Ecto neural progenitor cell (in vitro differentiated cells): ENCODE measurements at regions not wholly inside any gene's neighbourhood (a gene's known extent, or its start where the extent isn't known, plus 50 kb on each side); places are given as distances from the start of the nearest gene placed in this dataset.

Experiments
- DNase-seq: peaks from one replicate; pipeline ENCODE4 v3.0.0-alpha.2; 2018; ENCODE audit warnings: low spot score

GRCh38 chr13:73708393-73708985 lies 425.7 kb downstream of the KLF12 start:
- no peak for DNase-seq

- no peak for DNase-seq
Measured at GRCh38 chr13:73704587-73704986, 429.6 kb downstream of the KLF12 start.

- DNase-seq: no peak
Measured at GRCh38 chr13:73703606-73704005, 430.6 kb downstream of the KLF12 start.

- DNase-seq: no peak
Measured at GRCh38 chr13:73702419-73703071, 431.7 kb downstream of the KLF12 start.

GRCh38 chr13:73701160-73701559 lies 433.0 kb downstream of the KLF12 start:
- DNase-seq: no peak

- no peak for DNase-seq
Measured at GRCh38 chr13:73698859-73699258, 435.3 kb downstream of the KLF12 start.

GRCh38 chr13:73697166-73697565 lies 437.0 kb downstream of the KLF12 start:
- no peak for DNase-seq

- DNase-seq: no peak
Measured at GRCh38 chr13:73696713-73697112, 437.5 kb downstream of the KLF12 start.

GRCh38 chr13:73696271-73696670 lies 437.9 kb downstream of the KLF12 start:
- no peak for DNase-seq

GRCh38 chr13:73695325-73695724 lies 438.9 kb downstream of the KLF12 start:
- DNase-seq: no peak

- no peak for DNase-seq
Measured at GRCh38 chr13:73693215-73693614, 441.0 kb downstream of the KLF12 start.

GRCh38 chr13:73691891-73692290 lies 442.3 kb downstream of the KLF12 start:
- DNase-seq: no peak

GRCh38 chr13:73687929-73688328 lies 446.3 kb downstream of the KLF12 start:
- no peak for DNase-seq

GRCh38 chr13:73687087-73687486 lies 447.1 kb downstream of the KLF12 start:
- DNase-seq: no peak

- DNase-seq: no peak
Measured at GRCh38 chr13:73684750-73685149, 449.5 kb downstream of the KLF12 start.

GRCh38 chr13:73684286-73684685 lies 449.9 kb downstream of the KLF12 start:
- DNase-seq: no peak

- no peak for DNase-seq
Measured at GRCh38 chr13:73683746-73684145, 450.5 kb downstream of the KLF12 start.

GRCh38 chr13:73681779-73682178 lies 452.4 kb downstream of the KLF12 start:
- DNase-seq: no peak

- no peak for DNase-seq
Measured at GRCh38 chr13:73681015-73681414, 453.2 kb downstream of the KLF12 start.

GRCh38 chr13:73677048-73677601 lies 457.1 kb downstream of the KLF12 start:
- DNase-seq: no peak

- DNase-seq: no peak
Measured at GRCh38 chr13:73676550-73677047, 457.6 kb downstream of the KLF12 start.

GRCh38 chr13:73675821-73676220 lies 458.4 kb downstream of the KLF12 start:
- DNase-seq: no peak

GRCh38 chr13:73674570-73674969 lies 459.6 kb downstream of the KLF12 start:
- no peak for DNase-seq

- no peak for DNase-seq
Measured at GRCh38 chr13:73673931-73674330, 460.3 kb downstream of the KLF12 start.
